ENCODE measurements at regions not wholly inside any gene's neighbourhood (a gene's known extent, or its start where the extent isn't known, plus 50 kb on each side); places are given as distances from the start of the nearest gene placed in this dataset.
A peak's percentile ranks its signal among the peaks of the same experiment; 100 is the strongest.

- no peak for DNase-seq (ENCODE audit: low read depth, low spot score)
Measured at GRCh38 chr4:95898226-95898625, 58.3 kb downstream of the PDHA2 start.

- DNase-seq (ENCODE audit: low read depth, low spot score) = no peak
Measured at GRCh38 chr4:95909211-95909610, 69.3 kb downstream of the PDHA2 start.

GRCh38 chr4:95910749-95911148, 70.9 kb downstream of the PDHA2 start:
- no peak for DNase-seq (ENCODE audit: low read depth, low spot score)

GRCh38 chr4:95921470-95921869, 81.6 kb downstream of the PDHA2 start:
- DNase-seq (ENCODE audit: low read depth, low spot score) = no peak

- DNase-seq (ENCODE audit: low read depth, low spot score) = no peak
Measured at GRCh38 chr4:95929448-95930064, 89.7 kb downstream of the PDHA2 start.

- no peak for DNase-seq (ENCODE audit: low read depth, low spot score)
Measured at GRCh38 chr4:95939141-95939540, 99.2 kb downstream of the PDHA2 start.

- DNase-seq (ENCODE audit: low read depth, low spot score) = no peak
Measured at GRCh38 chr4:95949136-95949765, 109.4 kb downstream of the PDHA2 start.

GRCh38 chr4:95949808-95950207, 109.9 kb downstream of the PDHA2 start:
- no peak for DNase-seq (ENCODE audit: low read depth, low spot score)

GRCh38 chr4:95952538-95952937, 112.6 kb downstream of the PDHA2 start:
- DNase-seq (ENCODE audit: low read depth, low spot score) = peak; percentile 51

- DNase-seq (ENCODE audit: low read depth, low spot score) = no peak
Measured at GRCh38 chr4:95956094-95956493, 116.2 kb downstream of the PDHA2 start.

GRCh38 chr4:95957054-95957453, 117.2 kb downstream of the PDHA2 start:
- DNase-seq (ENCODE audit: low read depth, low spot score) = no peak

- DNase-seq (ENCODE audit: low read depth, low spot score) = no peak
Measured at GRCh38 chr4:95957759-95958158, 117.9 kb downstream of the PDHA2 start.

- DNase-seq (ENCODE audit: low read depth, low spot score) = no peak
Measured at GRCh38 chr4:95959182-95959581, 119.3 kb downstream of the PDHA2 start.

GRCh38 chr4:95959633-95960032, 119.7 kb downstream of the PDHA2 start:
- no peak for DNase-seq (ENCODE audit: low read depth, low spot score)

GRCh38 chr4:95963456-95963855, 123.6 kb downstream of the PDHA2 start:
- DNase-seq (ENCODE audit: low read depth, low spot score) = no peak

GRCh38 chr4:95979961-95980876, 140.3 kb downstream of the PDHA2 start:
- DNase-seq (ENCODE audit: low read depth, low spot score) = no peak

GRCh38 chr4:95980877-95981360, 141.0 kb downstream of the PDHA2 start:
- no peak for DNase-seq (ENCODE audit: low read depth, low spot score)

GRCh38 chr4:95981591-95981990, 141.7 kb downstream of the PDHA2 start:
- no peak for DNase-seq (ENCODE audit: low read depth, low spot score)

- DNase-seq (ENCODE audit: low read depth, low spot score) = no peak
Measured at GRCh38 chr4:95982516-95982915, 142.6 kb downstream of the PDHA2 start.

GRCh38 chr4:95984081-95984480, 144.2 kb downstream of the PDHA2 start:
- DNase-seq (ENCODE audit: low read depth, low spot score) = no peak

- no peak for DNase-seq (ENCODE audit: low read depth, low spot score)
Measured at GRCh38 chr4:95985051-95985450, 145.2 kb downstream of the PDHA2 start.

GRCh38 chr4:95985791-95986550, 146.1 kb downstream of the PDHA2 start:
- DNase-seq (ENCODE audit: low read depth, low spot score) = no peak

Measured in ELF-1 (cell line).